ENCODE measurements at regions not wholly inside any gene's neighbourhood (a gene's known extent, or its start where the extent isn't known, plus 50 kb on each side); places are given as distances from the start of the nearest gene placed in this dataset.

DNA sequence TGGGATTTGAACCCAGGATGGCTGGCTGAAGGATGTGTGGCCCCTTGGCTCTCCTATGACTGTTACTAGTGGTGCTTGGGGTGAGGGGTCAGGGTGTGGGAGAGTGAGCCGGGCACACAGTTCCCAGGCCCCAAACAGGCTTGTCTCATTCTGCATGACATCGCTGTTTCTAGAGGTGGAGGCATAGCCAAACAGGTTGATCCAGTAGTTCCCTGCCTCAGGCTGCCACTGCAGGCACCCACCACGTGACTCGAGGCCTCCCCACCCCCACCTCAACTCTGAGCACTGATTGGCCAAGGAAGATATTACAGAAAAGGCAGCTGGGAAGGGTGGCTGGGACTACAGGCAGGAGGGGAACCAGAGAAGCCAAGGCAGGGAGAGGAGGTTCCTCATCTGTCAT lies 102.6 kb downstream of the NCOR2 start:
- Histone ChIP-seq H3K4me1 (peaks cover 12% of the 10 kb centered on the region), H3K4me3 (no peak overlapping the region), H3K27ac (no peak overlapping the region), H3K27me3 (no peaks in the 10 kb centered on the region), H3K36me3 (ENCODE audit: low read depth, missing control alignments) (no peaks in the 10 kb centered on the region), H3K9me3 (no peaks in the 10 kb centered on the region)
- no peak for TF ChIP-seq POLR2A (IDR thresholded peaks at IDR 0.05)
- TF ChIP-seq, protein P1, sequence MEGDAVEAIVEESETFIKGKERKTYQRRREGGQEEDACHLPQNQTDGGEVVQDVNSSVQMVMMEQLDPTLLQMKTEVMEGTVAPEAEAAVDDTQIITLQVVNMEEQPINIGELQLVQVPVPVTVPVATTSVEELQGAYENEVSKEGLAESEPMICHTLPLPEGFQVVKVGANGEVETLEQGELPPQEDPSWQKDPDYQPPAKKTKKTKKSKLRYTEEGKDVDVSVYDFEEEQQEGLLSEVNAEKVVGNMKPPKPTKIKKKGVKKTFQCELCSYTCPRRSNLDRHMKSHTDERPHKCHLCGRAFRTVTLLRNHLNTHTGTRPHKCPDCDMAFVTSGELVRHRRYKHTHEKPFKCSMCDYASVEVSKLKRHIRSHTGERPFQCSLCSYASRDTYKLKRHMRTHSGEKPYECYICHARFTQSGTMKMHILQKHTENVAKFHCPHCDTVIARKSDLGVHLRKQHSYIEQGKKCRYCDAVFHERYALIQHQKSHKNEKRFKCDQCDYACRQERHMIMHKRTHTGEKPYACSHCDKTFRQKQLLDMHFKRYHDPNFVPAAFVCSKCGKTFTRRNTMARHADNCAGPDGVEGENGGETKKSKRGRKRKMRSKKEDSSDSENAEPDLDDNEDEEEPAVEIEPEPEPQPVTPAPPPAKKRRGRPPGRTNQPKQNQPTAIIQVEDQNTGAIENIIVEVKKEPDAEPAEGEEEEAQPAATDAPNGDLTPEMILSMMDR (IDR thresholded peaks at IDR 0.05), result no peak
- intact Hi-C loops (cut with DNase I; ENCODE audit: low total_unique reads), result no loop called here
- DNase-seq, result no peak
- 83 to 86% methylated on average over 4 of the region's 4 CpGs for WGBS, 2 donors

DNA sequence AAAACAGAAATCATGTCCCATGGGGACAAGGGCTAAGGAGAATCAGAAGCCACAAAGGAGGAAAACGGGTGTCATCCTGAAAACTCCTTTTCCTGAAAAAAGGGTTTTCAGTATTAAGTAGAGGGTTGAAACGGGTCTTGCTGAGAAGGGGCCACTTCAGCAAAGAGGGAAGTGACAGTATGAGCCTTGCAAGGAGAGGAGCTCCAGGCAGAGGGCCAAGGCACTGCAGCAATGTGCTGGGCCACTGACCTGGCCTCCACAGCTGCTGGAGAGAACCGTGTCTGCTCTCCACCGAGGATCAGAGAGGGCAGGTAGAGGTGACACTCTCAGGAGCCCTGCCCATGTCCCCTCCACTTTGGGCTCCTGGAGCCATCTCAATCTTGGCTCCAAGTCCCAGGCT lies 103.3 kb downstream of the NCOR2 start:
- intact Hi-C loops (cut with DNase I; ENCODE audit: low total_unique reads), result no loop called here
- Histone ChIP-seq H3K27ac (no peak overlapping the region), H3K36me3 (ENCODE audit: low read depth, missing control alignments) (no peaks in the 10 kb centered on the region), H3K27me3 (no peaks in the 10 kb centered on the region), H3K4me3 (no peak overlapping the region), H3K4me1 (peaks cover 12% of the 10 kb centered on the region), H3K9me3 (no peaks in the 10 kb centered on the region)
- 36 to 45% methylated on average over 4 of the region's 4 CpGs for WGBS, 2 donors
- peak; percentile 69 for DNase-seq
- TF ChIP-seq, protein P1 (IDR thresholded peaks at IDR 0.05), result no peak
- TF ChIP-seq POLR2A (IDR thresholded peaks at IDR 0.05), result no peak

DNA sequence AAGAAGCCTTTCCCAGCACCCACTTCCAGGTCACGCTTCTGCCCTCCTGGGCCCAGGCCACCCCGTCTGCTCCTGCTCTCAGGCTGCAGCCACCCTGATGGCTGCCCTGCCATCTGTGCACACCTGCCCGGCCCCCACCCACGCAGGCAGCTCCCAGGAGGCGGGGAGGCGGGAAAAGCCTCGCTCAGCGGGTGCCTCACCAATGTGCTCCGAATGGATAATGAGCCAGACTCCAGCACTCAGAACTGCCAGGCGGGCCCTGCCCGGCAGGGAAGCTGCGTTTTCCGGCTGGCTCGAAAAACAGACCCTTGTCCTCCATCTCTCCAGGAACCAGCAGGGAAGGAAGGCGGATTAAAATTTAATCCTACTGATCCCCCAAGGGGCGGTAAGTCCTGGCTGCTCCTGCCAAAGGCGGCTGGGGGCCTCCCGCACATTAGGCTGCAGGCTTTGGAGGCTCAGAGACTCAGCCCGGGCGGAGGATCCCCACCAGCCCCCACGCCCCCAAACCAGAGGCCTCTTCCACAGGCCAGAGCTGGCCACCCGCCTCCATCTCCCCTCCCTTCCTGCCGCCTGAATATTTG lies 104.0 kb downstream of the NCOR2 start:
- no peak overlapping the region for H3K27ac ChIP-seq

DNA sequence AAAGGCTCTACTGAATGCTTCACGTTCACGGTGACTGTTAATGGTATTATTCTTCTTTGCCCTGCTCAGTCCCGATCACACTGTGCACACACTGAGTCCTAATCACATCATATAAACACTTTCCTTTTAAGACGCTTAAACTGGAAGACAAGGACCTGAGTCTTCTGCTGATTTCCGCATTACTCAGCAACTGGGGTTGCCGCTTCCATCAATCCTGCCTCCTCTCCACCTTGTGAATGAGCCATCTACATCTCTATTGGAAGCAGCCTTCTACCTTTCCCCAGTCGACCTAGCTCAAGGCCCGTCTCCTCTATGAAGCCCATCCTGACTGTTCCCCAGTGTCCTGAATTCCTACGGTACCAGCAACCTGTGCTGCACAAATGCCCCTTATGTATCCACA lies 104.7 kb downstream of the NCOR2 start:
- no peak for DNase-seq

More for the DNA sequence above, 104.0 kb downstream of the NCOR2 start:
- no peak overlapping the region for H3K4me3 ChIP-seq
- H3K9me3 ChIP-seq, result no peaks in the 10 kb centered on the region
- H3K27me3 ChIP-seq, result no peaks in the 10 kb centered on the region
- TF ChIP-seq POLR2A (IDR thresholded peaks at IDR 0.05), result no peak
- TF ChIP-seq, protein P1 (IDR thresholded peaks at IDR 0.05), result no peak
- peaks cover 12% of the 10 kb centered on the region for H3K4me1 ChIP-seq
- intact Hi-C loops (cut with DNase I; ENCODE audit: low total_unique reads), result no loop called here
- no peaks in the 10 kb centered on the region for H3K36me3 ChIP-seq (ENCODE audit: low read depth, missing control alignments)
- WGBS, 2 donors, result 72 to 81% methylated on average over 15 to 23 of the region's 23 CpGs
- DNase-seq, result no peak

More for the DNA sequence above, 104.7 kb downstream of the NCOR2 start:
- H3K36me3 ChIP-seq (ENCODE audit: low read depth, missing control alignments), result no peaks in the 10 kb centered on the region
- no peak overlapping the region for H3K4me3 ChIP-seq
- peaks cover 19% of the 10 kb centered on the region for H3K4me1 ChIP-seq
- H3K9me3 ChIP-seq, result no peaks in the 10 kb centered on the region
- TF ChIP-seq, protein P1 (IDR thresholded peaks at IDR 0.05), result no peak
- TF ChIP-seq POLR2A (IDR thresholded peaks at IDR 0.05), result no peak
- H3K27ac ChIP-seq, result no peak overlapping the region
- no peaks in the 10 kb centered on the region for H3K27me3 ChIP-seq
- intact Hi-C loops (cut with DNase I; ENCODE audit: low total_unique reads), result no loop called here
- 82 to 89% methylated on average over 9 of the region's 9 CpGs for WGBS, 2 donors
